ENCODE measurements at regions not wholly inside any gene's neighbourhood (a gene's known extent, or its start where the extent isn't known, plus 50 kb on each side); places are given as distances from the start of the nearest gene placed in this dataset.

GRCh38 chr4:138039010-138039409, 203.1 kb downstream of the SLC7A11 start:
- TF ChIP-seq CTCF (conservative IDR thresholded peaks at IDR 0.05; ENCODE audit: low read depth, low read length) (no peak), POLR2A (IDR thresholded peaks at IDR 0.05; ENCODE audit: low read depth, low read length) (no peak), FOS (IDR thresholded peaks at IDR 0.05; ENCODE audit: low read depth, low read length) (peak; percentile 65), ELK1 (IDR thresholded peaks at IDR 0.05; ENCODE audit: borderline replicate concordance, low read depth, low read length) (no peak), BHLHE40 (IDR thresholded peaks at IDR 0.05; ENCODE audit: low read depth, low read length) (no peak), SMC3 (IDR thresholded peaks at IDR 0.05; ENCODE audit: low read depth, low read length) (no peak), MAFK (IDR thresholded peaks at IDR 0.05; ENCODE audit: low read depth, low read length) (peak; percentile 76), RAD21 (IDR thresholded peaks at IDR 0.05; ENCODE audit: low read length) (no peak), CEBPB (IDR thresholded peaks at IDR 0.05; ENCODE audit: low read depth, low read length) (peak; percentile 95)
- TF ChIP-seq, protein P1, sequence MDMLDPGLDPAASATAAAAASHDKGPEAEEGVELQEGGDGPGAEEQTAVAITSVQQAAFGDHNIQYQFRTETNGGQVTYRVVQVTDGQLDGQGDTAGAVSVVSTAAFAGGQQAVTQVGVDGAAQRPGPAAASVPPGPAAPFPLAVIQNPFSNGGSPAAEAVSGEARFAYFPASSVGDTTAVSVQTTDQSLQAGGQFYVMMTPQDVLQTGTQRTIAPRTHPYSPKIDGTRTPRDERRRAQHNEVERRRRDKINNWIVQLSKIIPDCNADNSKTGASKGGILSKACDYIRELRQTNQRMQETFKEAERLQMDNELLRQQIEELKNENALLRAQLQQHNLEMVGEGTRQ (IDR thresholded peaks at IDR 0.05; ENCODE audit: low read depth, low read length) = no peak

All from IMR-90 (cell line).